AG10803 (cell line): ENCODE measurements at regions not wholly inside any gene's neighbourhood (a gene's known extent, or its start where the extent isn't known, plus 50 kb on each side); places are given as distances from the start of the nearest gene placed in this dataset.
A peak's percentile ranks its signal among the peaks of the same experiment; 100 is the strongest.

Experiments
- DNase-seq: peaks from one replicate; pipeline ENCODE4 v3.0.0; 2010; ENCODE audit warnings: low read depth
- H3K4me3 ChIP-seq: 2 replicates; pipeline ENCODE4 v1.5.1; 2011; ENCODE audit warnings: mild to moderate bottlenecking, low read length, control low read depth
- TF ChIP-seq, protein P1 (sequence below): conservative IDR thresholded peaks from 2 replicates; pipeline ENCODE4 v1.5.1; 2011; ENCODE audit warnings: mild to moderate bottlenecking, low read length, control low read depth, inconsistent platforms

DNA sequence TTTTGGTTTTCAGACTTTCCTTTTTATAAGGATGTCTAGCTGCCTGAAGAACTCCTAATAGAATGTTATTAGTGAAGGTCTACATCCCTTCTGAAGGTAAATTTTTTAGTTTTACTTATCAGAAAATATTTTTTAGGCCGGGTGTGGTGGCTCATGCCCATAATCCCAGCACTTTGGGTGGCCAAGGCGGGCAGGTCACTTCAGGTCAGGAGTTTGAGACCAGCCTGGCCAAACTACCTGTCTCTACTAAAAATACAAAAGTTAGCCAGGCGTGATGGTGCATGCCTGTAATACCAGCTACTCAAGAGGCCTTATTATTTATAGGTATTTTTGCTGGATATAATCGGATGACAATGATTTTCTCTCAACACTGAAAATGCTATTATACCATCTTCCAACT is 181.9 kb upstream of the KCNK2 start:
- TF ChIP-seq, protein P1, sequence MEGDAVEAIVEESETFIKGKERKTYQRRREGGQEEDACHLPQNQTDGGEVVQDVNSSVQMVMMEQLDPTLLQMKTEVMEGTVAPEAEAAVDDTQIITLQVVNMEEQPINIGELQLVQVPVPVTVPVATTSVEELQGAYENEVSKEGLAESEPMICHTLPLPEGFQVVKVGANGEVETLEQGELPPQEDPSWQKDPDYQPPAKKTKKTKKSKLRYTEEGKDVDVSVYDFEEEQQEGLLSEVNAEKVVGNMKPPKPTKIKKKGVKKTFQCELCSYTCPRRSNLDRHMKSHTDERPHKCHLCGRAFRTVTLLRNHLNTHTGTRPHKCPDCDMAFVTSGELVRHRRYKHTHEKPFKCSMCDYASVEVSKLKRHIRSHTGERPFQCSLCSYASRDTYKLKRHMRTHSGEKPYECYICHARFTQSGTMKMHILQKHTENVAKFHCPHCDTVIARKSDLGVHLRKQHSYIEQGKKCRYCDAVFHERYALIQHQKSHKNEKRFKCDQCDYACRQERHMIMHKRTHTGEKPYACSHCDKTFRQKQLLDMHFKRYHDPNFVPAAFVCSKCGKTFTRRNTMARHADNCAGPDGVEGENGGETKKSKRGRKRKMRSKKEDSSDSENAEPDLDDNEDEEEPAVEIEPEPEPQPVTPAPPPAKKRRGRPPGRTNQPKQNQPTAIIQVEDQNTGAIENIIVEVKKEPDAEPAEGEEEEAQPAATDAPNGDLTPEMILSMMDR, result no peak
- DNase-seq, result no peak
- no peak overlapping the region for H3K4me3 ChIP-seq

DNA sequence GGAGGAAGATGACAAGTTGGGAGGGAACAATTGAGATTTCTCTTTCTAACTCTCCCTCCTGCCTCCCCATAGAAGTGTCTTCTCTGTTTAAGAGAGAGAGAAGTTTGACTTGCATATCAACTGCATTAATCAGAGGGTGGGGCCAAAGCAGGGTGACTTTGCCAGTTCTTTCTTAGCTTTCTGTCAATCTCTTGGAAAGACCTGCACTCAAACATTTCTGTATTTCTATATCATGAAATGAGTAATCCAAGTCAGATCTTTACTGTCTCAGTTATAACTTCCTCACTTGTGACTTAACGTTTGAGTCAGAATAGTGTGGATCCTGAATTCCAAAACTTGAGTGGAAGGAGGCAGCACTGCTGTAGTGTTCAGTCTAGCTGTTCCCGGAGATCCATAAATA is 180.8 kb upstream of the KCNK2 start:
- TF ChIP-seq, protein P1, result no peak
- no peak overlapping the region for H3K4me3 ChIP-seq
- DNase-seq, result peak; percentile 76

DNA sequence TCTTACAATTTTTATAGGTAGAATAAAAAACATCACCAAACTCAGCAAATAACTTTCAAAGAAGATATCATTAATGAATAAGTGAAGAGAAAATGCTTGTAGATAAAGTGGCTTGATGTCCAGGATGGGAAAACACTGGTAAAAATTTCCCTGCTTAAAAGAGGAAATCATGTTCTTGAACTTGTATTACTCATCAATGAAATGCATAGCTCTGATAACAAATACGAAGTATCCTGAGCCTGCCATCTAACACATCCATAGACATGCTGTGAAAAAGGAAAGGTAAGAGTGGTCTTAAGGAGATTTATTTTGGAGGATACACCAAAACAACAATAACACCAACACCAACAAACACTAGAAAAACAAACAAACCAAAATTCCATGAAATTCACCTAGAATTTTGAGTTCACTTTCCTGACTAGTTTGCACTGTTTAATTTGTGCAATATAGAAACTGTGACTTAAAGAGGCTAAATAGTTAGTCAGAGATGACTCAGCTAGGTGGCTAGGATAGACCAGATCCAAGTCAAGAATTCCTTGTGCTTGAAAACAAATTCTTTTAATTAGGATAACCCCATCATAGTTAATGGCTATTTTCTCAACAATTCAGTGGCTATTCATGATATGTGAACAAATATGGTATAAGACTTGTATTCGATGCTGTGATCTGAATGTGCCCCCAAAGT is 179.8 kb upstream of the KCNK2 start:
- TF ChIP-seq, protein P1, result no peak
- DNase-seq, result peak; percentile 73
- H3K4me3 ChIP-seq, result no peak overlapping the region

DNA sequence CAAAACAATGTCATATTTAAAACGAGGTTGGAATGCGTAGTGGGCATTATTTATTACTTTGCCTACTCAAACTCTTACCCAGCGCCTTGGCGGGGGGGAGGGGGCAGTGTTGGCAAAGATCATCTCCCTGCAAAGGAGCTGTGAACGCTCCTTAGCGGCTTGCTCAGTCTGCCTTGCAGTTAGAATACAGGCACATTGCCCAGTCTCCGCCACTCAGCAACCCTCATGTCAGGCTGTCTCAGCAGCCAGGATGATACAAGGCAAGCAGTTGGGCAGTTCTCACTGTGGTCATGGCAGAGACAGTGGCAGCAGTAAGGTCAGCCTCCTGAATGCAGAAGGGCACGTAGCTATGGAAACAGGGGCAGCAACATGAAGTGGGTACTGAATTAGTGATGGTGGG is 170.4 kb upstream of the KCNK2 start:
- no peak for DNase-seq
- no peak overlapping the region for H3K4me3 ChIP-seq
- TF ChIP-seq, protein P1, result no peak

DNA sequence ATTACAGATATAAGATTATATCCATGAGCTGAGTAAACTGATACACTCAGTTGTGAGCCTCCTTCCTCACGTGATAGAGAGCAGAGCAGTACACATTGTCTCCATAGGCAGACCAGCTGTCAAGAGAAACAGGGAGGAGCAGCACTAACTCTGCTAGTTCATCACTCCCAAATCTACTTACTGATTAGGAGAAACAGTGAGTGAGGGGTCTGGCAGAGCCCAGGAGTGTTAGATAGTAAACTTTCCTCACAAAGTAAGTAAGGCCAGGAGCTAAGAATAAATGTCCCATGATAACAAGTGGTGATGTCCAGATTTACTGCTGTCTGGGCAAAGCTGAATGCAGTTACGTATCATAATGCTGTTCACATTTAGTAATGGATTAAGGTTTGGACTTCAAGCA is 168.6 kb upstream of the KCNK2 start:
- TF ChIP-seq, protein P1, result no peak
- H3K4me3 ChIP-seq, result no peak overlapping the region
- DNase-seq, result no peak

DNA sequence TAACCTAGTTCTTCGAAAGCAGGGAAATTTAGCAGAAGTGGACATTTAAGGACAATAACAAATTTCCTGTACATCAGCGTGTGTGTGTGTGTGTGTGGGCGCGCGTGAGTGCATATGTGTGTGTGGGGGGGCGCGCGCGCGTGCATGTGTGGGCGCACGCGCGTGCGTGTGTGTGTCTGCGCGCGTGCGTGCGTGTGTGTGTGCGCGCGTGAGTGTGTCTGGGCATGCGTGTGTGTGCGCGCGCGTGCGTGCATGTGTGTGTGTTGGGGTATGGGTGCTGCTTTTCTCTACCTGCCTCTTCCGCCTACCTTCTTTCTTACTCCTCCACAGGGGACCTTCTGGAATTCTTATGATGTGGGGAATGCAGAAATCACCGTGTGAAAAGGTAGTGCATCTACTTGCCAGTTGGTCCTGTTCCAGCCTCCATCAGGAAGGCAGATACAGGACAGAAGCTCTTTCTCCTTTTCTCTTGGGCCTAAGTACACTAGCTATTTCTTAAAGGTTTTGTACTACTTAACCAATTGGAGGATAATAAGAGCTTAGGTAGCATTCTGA is 165.4 kb upstream of the KCNK2 start:
- H3K4me3 ChIP-seq, result no peak overlapping the region
- TF ChIP-seq, protein P1, result no peak
- no peak for DNase-seq

DNA sequence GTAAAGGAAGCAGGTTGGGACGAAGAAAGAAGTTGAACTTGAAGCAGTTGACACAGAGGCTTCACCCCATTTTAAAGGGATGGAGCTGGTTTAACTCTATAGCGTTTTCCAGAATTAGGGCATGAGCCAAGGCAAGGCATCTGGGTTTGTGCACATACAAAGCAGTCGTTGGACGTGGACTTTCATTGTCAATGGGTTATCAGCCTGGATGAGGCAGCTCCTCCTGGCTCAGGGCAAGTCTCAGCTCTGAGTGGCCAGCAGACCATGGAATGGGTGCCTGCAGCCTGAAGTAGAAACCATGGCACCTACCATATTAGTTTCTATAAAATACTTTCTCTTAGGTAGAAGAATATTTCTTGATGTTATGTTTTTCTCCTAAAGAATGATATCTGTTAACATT is 163.8 kb upstream of the KCNK2 start:
- TF ChIP-seq, protein P1, result no peak
- H3K4me3 ChIP-seq, result no peak overlapping the region
- no peak for DNase-seq
